ENCODE measurements at regions not wholly inside any gene's neighbourhood (a gene's known extent, or its start where the extent isn't known, plus 50 kb on each side); places are given as distances from the start of the nearest gene placed in this dataset.

DNA sequence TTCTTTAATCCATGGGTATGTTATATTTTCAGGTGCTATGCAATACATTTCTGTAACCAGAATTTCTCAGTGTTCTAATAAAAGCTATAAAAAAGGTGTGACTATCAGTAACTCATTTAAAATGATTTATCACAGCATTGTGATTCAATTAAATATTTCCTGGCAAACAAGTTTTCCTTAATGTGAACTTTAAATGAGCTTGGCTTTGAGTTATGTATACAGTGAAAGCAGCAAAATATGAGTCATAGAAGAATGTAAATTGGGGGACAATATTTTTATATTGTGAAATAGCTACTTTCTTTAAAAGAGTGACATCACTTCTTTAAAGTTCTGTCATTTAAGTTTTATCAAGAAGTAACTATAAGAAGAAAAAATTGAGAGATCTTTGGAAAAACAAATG, 484.9 kb upstream of the MAN1A1 start:
- H4K20me1 ChIP-seq (ENCODE audit: control insufficient read depth, insufficient read depth, insufficient read length): no peaks in the 10 kb centered on the region
- H3K4me1 ChIP-seq (ENCODE audit: insufficient read depth, low read length): no peaks in the 10 kb centered on the region
- H4K8ac ChIP-seq (replicated peaks; ENCODE audit: insufficient read length, low read depth, low read length): no peak overlapping the region
- Mint-ChIP-seq H3K27ac (no peak overlapping the region), H3K36me3 (ENCODE audit: insufficient read depth in 1 of 3, low read depth in 3 of 3) (no peaks in the 10 kb centered on the region), H3K27me3 (ENCODE audit: low read depth) (no peaks in the 10 kb centered on the region), H3K4me1 (peaks cover 13% of the 10 kb centered on the region in 2 experiments), H3K4me3 (no peak overlapping the region), H3K9me3 (no peaks in the 10 kb centered on the region; a peak in 1 of 5 replicates)
- TF ChIP-seq, protein P1, sequence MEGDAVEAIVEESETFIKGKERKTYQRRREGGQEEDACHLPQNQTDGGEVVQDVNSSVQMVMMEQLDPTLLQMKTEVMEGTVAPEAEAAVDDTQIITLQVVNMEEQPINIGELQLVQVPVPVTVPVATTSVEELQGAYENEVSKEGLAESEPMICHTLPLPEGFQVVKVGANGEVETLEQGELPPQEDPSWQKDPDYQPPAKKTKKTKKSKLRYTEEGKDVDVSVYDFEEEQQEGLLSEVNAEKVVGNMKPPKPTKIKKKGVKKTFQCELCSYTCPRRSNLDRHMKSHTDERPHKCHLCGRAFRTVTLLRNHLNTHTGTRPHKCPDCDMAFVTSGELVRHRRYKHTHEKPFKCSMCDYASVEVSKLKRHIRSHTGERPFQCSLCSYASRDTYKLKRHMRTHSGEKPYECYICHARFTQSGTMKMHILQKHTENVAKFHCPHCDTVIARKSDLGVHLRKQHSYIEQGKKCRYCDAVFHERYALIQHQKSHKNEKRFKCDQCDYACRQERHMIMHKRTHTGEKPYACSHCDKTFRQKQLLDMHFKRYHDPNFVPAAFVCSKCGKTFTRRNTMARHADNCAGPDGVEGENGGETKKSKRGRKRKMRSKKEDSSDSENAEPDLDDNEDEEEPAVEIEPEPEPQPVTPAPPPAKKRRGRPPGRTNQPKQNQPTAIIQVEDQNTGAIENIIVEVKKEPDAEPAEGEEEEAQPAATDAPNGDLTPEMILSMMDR (conservative IDR thresholded peaks at IDR 0.05): no peak
- H3K79me2 ChIP-seq (ENCODE audit: insufficient read depth, low read length): no peaks in the 10 kb centered on the region
- no peak overlapping the region for H3T11ph ChIP-seq (ENCODE audit: low read length)
- no peak overlapping the region for H2BK20ac ChIP-seq (ENCODE audit: low read depth, low read length, poor library complexity, severe bottlenecking)
- H2BK120ac ChIP-seq (ENCODE audit: low read depth, low read length, poor library complexity, severe bottlenecking): no peak overlapping the region
- H3K56ac ChIP-seq (ENCODE audit: insufficient read length, low read depth, low read length): no peak overlapping the region
- H2AK5ac ChIP-seq (ENCODE audit: insufficient read length, low read length): no peak overlapping the region
- no peak overlapping the region for H3K14ac ChIP-seq (ENCODE audit: insufficient read depth, low read length)
- H3K23me2 ChIP-seq (ENCODE audit: insufficient read length, low read depth, low read length, poor library complexity, severe bottlenecking): no peaks in the 10 kb centered on the region
- no peak overlapping the region for H2BK12ac ChIP-seq (ENCODE audit: insufficient read length, low read depth, low read length)
- no peaks in the 10 kb centered on the region for H3K9me3 ChIP-seq (ENCODE audit: control insufficient read depth, low read depth, low read length)
- no peak overlapping the region for H4K91ac ChIP-seq (ENCODE audit: insufficient read length, low read depth, low read length)
- no peaks in the 10 kb centered on the region for H3K27me3 ChIP-seq (ENCODE audit: insufficient read depth, low read length)
- H2BK5ac ChIP-seq (ENCODE audit: insufficient read length, low read length): no peak overlapping the region
- H2BK15ac ChIP-seq (ENCODE audit: low read depth, low read length): no peak overlapping the region
- H3K23ac ChIP-seq (ENCODE audit: insufficient read length, low read depth, low read length): no peak overlapping the region
- H3K4me2 ChIP-seq (ENCODE audit: insufficient read depth, insufficient read length, low read length): no peak overlapping the region
- no peak overlapping the region for H2AFZ ChIP-seq (ENCODE audit: low read length)
- H3K79me1 ChIP-seq (ENCODE audit: insufficient read depth, low read depth, low read length, poor library complexity, severe bottlenecking): no peaks in the 10 kb centered on the region
- no peak overlapping the region for H3K9ac ChIP-seq (ENCODE audit: extremely low read depth, insufficient read length, low read length)
- no peak for DNase-seq
- no peak overlapping the region for H3K27ac ChIP-seq (ENCODE audit: insufficient read length, low read depth, low read length)
- H4K5ac ChIP-seq (ENCODE audit: insufficient read length, low read depth, low read length): no peak overlapping the region
- H3K18ac ChIP-seq (ENCODE audit: insufficient read length, low read depth, low read length): no peak overlapping the region
- no peak overlapping the region for H3K4ac ChIP-seq (ENCODE audit: low read depth, low read length)

Data from H9 (cell line).